HG02588 (cell line): ENCODE measurements at regions not wholly inside any gene's neighbourhood (a gene's known extent, or its start where the extent isn't known, plus 50 kb on each side); places are given as distances from the start of the nearest gene placed in this dataset.
"Not testable (repeated sequence)": the region's sequence is repeated elsewhere in the genome, so short reads cannot be mapped to it uniquely, and the experiment has no call there.

ENCODE experiments used
- ATAC-seq: cut with Tn5 transposase; IDR thresholded peaks from one replicate; pipeline ENCODE4 v1.9.1; 2021; ENCODE audit warnings: mild to moderate bottlenecking, moderate library complexity; ENCODE audit not compliant: unreplicated experiment

DNA sequence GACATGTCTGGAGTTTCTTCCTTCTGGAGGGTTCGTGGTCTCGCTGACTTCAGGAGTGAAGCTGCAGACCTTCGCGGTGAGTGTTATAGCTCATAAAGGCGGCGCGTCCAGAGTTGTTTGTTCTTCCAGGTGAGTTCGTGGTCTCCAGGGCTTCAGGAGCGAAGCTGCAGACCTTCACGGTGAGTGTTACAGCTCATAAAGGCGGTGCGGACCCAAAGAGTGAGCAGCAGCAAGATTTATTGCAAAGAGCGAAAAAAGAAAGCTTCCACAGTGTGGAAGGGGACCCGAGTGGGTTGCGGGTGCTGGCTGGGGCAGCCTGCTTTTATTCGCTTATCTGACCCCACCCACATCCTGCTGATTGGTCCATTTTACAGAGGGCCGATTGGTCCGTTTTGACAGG is 784.2 kb upstream of the FBXO33 start:
- ATAC-seq, result not testable (repeated sequence)

- no peak for ATAC-seq
These were observed 781.5 kb upstream of the FBXO33 start for GRCh38 chr14:40213701-40214100.

- no peak for ATAC-seq
These were observed 772.4 kb upstream of the FBXO33 start for GRCh38 chr14:40204441-40205175.

DNA sequence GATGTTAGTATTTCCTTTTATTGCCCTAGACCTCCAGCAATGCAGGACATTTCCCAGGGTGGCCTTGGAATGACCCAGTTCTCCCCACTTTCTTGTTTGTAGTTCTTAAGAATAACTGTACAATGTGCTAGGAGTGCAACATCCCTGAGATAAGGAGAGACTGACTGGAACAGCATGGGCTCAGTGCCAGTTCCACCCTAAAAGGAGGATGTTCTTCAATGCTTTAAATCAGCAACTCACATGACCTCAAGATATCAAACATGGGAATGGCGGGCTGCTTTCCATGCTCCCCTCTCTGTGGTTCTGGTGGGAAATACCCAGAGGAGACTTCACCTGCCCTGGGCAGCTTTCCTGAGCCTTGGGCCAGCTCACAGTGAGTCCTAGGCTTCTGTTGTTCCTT is 766.9 kb upstream of the FBXO33 start:
- ATAC-seq, result no peak

- no peak for ATAC-seq
These were observed 765.1 kb upstream of the FBXO33 start for GRCh38 chr14:40197344-40197743.

DNA sequence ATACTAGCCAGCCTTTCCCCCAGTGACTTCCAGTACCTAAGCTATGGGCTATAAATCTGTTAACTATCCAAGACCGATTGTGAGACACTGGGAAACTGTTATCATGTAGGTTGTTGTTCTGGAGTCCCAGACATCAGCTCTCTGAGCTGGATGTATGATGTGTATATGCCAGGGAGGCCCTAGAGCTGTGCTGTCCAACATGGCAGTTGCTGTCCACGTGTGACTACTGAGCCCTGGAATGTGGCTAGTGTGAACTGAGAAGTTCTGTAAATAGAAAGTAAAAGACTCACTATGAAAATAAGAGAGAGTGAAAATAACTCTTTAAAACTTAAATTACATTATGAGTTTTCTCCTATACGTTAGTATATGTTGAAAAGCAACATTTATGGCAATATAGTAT is 755.8 kb upstream of the FBXO33 start:
- no peak for ATAC-seq

GRCh38 chr14:40164083-40164482 is 731.9 kb upstream of the FBXO33 start:
- ATAC-seq, result no peak

GRCh38 chr14:40139657-40140056 is 707.4 kb upstream of the FBXO33 start:
- no peak for ATAC-seq

DNA sequence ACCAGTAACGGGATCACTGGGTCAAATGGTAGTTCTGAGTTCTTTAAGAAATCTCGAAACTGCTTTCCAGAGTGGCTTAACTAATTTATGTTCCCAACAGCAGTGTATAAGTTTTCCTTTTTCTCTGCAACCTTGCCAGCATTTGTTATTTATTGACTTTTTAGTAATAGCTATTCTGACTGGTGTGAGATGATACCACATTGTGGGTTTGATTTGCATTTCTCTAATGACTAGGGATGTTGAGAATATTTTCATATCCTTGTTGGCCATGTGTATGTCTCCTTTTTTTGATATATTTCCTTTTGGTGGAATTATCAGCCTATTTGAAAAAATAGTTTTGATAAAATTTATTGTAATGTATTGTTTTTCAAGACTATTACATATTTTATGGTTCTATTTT is 701.2 kb upstream of the FBXO33 start:
- no peak for ATAC-seq

- ATAC-seq, result no peak
These were observed 696.9 kb upstream of the FBXO33 start for GRCh38 chr14:40129159-40129558.

DNA sequence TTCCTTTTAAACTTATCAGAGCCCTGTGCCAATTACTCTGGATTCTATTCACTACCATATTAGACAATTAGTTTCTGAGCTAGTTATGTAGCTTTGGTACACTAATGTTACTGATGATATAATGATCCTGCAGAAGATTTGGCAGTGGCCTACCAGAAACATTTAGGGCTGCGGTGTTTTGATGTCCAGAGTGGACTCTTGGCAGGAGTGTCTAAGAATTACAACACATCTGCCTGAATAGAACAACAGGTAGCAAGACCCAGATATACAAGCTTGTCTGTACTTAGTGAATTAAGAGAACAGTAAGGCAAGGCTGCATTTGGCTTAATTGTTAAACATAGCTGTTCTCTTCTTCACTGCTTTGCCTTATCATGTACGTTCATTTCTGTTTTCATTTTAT is 691.6 kb upstream of the FBXO33 start:
- ATAC-seq, result no peak

GRCh38 chr14:40122968-40123648 is 690.9 kb upstream of the FBXO33 start:
- no peak for ATAC-seq

- peak; percentile 55 for ATAC-seq
These were observed 687.5 kb upstream of the FBXO33 start for GRCh38 chr14:40119765-40120164.

GRCh38 chr14:40119321-40119720 is 687.1 kb upstream of the FBXO33 start:
- peak; percentile 27 for ATAC-seq

GRCh38 chr14:40115583-40115982 is 683.4 kb upstream of the FBXO33 start:
- ATAC-seq, result no peak

DNA sequence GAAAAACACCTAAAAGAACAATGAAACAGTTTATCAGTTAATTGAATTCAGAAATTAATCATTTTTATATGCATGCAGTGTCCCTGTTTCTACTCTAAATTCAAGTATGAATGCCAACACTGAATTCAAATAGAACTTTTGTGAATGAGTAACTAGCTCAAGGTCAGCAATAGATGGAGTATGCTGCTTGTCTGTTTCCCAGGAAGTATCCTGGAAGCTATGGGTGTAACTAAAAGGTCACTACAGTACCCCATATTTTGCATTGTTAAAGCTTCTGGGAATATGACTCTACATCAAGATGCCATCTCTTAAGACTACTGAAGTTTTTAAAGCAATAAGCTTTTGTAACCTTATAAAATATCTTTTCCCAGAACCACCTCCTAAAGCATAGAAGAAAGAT is 681.4 kb upstream of the FBXO33 start:
- ATAC-seq, result no peak

DNA sequence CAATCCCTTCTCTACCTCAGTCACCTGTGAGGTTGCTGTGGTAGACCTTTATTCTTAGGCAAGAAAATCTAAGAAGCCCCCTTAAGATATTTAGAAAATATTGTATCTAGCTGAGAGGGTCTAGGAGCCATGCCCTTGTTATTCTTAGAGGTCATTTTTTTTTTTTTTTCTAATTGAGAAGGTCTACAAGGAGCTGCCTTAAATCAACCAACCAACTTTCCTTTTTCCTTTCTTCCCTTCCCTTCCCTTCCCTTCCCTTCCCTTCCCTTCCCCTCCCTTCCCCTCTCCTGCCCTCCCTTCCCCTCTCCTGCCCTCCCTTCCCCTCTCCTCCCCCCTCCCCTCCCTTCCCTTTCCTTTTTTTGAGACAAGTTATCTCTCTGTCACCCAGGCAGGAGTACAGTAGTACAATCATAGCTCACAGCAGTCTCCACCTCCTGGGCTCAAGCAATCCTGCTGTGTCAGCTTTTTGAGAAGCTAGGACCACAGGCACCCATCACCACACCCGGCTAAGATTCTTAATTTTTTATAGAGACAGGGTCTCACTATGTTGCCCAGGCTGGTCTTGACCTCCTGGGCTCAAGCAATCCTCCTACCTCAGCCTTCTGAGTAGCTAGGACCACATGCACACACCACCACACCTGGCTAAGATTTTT is 668.4 kb upstream of the FBXO33 start:
- ATAC-seq, result no peak

- ATAC-seq, result no peak
These were observed 667.1 kb upstream of the FBXO33 start for GRCh38 chr14:40099316-40099715.

DNA sequence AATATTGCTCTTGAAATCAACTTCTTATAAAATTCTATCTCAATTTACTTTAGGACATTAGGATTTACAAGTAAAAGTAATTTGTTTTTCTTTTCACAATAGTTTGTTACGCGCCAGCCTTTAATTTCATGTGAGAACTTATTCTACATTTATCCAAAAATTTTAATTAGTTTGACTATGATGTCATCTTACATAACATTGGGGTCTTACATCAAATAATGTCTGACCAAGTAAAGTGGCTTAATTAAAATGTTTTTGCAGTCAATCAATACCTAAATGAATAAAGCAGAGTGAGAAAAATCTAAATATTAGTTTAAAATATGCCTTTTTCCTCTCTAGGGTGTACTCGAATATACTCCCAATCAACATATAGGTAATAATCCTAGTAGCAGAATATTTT is 666.2 kb upstream of the FBXO33 start:
- ATAC-seq, result no peak

- ATAC-seq, result no peak
These were observed 664.7 kb upstream of the FBXO33 start for GRCh38 chr14:40096968-40097367.

- ATAC-seq, result no peak
These were observed 661.6 kb upstream of the FBXO33 start for GRCh38 chr14:40093800-40094199.

GRCh38 chr14:40074169-40074568 is 641.9 kb upstream of the FBXO33 start:
- ATAC-seq, result no peak
